GM23338 (cell line): ENCODE measurements at regions not wholly inside any gene's neighbourhood (a gene's known extent, or its start where the extent isn't known, plus 50 kb on each side); places are given as distances from the start of the nearest gene placed in this dataset.

ENCODE experiments used
- ATAC-seq: fragments of 200-7000 bp; cut with Tn5 transposase; 3 replicates; pipeline ENCODE4 v1.9.1; 2020
- DNase-seq: peaks from one replicate; pipeline ENCODE4 v3.0.0-alpha.2; 2015; ENCODE audit warnings: low spot score
- H2AFZ ChIP-seq: fragments of 200-600 bp; sonication (generic); 2 replicates; pipeline ENCODE4 v1.8.0; 2016; ENCODE audit warnings: antibody characterized with exemption, mild to moderate bottlenecking, moderate library complexity
- H3F3A ChIP-seq: fragments of 200-600 bp; sonication (generic); replicated peaks from 2 replicates; pipeline ENCODE4 v1.8.0; 2017; ENCODE audit warnings: antibody characterized with exemption, mixed run types, low read depth
- H3K27ac ChIP-seq: fragments of 200-600 bp; sonication (generic); 2 replicates; pipeline ENCODE4 v1.6.1; 2016; ENCODE audit warnings: low read depth
- H3K27me3 ChIP-seq: fragments of 200-600 bp; sonication (generic); 2 replicates; pipeline ENCODE4 v1.8.0; 2016; ENCODE audit warnings: mild to moderate bottlenecking, mixed run types, moderate library complexity; ENCODE audit not compliant: insufficient read depth
- H3K36me3 ChIP-seq: fragments of 200-600 bp; sonication (generic); 2 replicates; pipeline ENCODE4 v1.8.0; 2016; ENCODE audit warnings: mild to moderate bottlenecking; ENCODE audit not compliant: insufficient read depth
- H3K4me1 ChIP-seq: fragments of 200-600 bp; sonication (generic); 2 replicates; pipeline ENCODE4 v1.8.0; 2016; ENCODE audit warnings: mild to moderate bottlenecking, moderate library complexity; ENCODE audit not compliant: insufficient read depth
- H3K4me2 ChIP-seq: fragments of 200-600 bp; sonication (generic); 2 replicates; pipeline ENCODE4 v1.7.1; 2017; ENCODE audit warnings: mixed run types
- H3K4me3 ChIP-seq: fragments of 200-600 bp; sonication (generic); 2 replicates; pipeline ENCODE4 v1.6.1; 2016; ENCODE audit warnings: mixed run types
- H3K79me2 ChIP-seq: fragments of 200-600 bp; sonication (generic); replicated peaks from 2 replicates; pipeline ENCODE4 v1.8.0; 2017; ENCODE audit warnings: mild to moderate bottlenecking; ENCODE audit not compliant: insufficient read depth
- H3K9me2 ChIP-seq: fragments of 200-600 bp; sonication (generic); 2 replicates; pipeline ENCODE4 v1.8.0; 2017; ENCODE audit not compliant: insufficient read depth
- H4K20me1 ChIP-seq: fragments of 200-600 bp; sonication (generic); replicated peaks from 2 replicates; pipeline ENCODE4 v1.8.0; 2017; ENCODE audit warnings: mild to moderate bottlenecking; ENCODE audit not compliant: insufficient read depth
- H3K27ac Mint-ChIP-seq: 2 replicates; pipeline ENCODE4 v1.8.0; 2020; ENCODE audit warnings: inconsistent platforms, mild to moderate bottlenecking, moderate library complexity, mixed read lengths
- H3K27me3 Mint-ChIP-seq: 3 replicates; pipeline ENCODE4 v1.8.0; 2022; ENCODE audit warnings: low read depth, mild to moderate bottlenecking, moderate library complexity, mixed read lengths, inconsistent platforms; ENCODE audit not compliant: insufficient read depth, poor library complexity
- H3K36me3 Mint-ChIP-seq: 3 replicates; pipeline ENCODE4 v1.8.0; 2021; ENCODE audit warnings: low read depth, mild to moderate bottlenecking, inconsistent platforms, moderate library complexity, mixed read lengths
- H3K4me1 Mint-ChIP-seq: 3 replicates; pipeline ENCODE4 v1.8.0; 2020; ENCODE audit warnings: mild to moderate bottlenecking, inconsistent platforms, mixed read lengths
- H3K4me3 Mint-ChIP-seq: 3 replicates; pipeline ENCODE4 v1.8.0; 2021; ENCODE audit warnings: moderate library complexity, mild to moderate bottlenecking, inconsistent platforms, mixed read lengths
- H3K9me3 Mint-ChIP-seq: 3 replicates; pipeline ENCODE4 v1.8.0; 2020; ENCODE audit warnings: moderate library complexity, mild to moderate bottlenecking, inconsistent platforms, mixed read lengths
- CREB1 ChIP-seq: fragments of 250-450 bp; sonication (Bioruptor Pico); IDR thresholded peaks from 2 replicates; pipeline ENCODE4 v1.5.0; 2020; ENCODE audit warnings: low read depth, mild to moderate bottlenecking, moderate library complexity
- CTCF ChIP-seq, 2 experiments: fragments of 200-600 bp in 1 of 2; sonication (generic) in 1 of 2; conservative IDR thresholded peaks; 2 replicates each; pipeline versions ENCODE4 v1.5.1 to v1.6.1; 2016 to 2017; ENCODE audit warnings: antibody characterized with exemption in 2 of 2, low read depth in 2 of 2, mild to moderate bottlenecking in 2 of 2, moderate library complexity in 1 of 2
- EZH2 ChIP-seq: fragments of 200-600 bp; sonication (generic); IDR thresholded peaks from one replicate; pipeline ENCODE4 v1.8.0; 2017; ENCODE audit warnings: antibody characterized with exemption, mild to moderate bottlenecking, low read depth; ENCODE audit not compliant: unreplicated experiment
- EZH2phosphoT487 ChIP-seq: fragments of 200-600 bp; sonication (generic); IDR thresholded peaks from one replicate; pipeline ENCODE4 v1.8.1; 2018; ENCODE audit warnings: antibody characterized with exemption; ENCODE audit not compliant: unreplicated experiment
- JUNB ChIP-seq: IDR thresholded peaks from one replicate; pipeline ENCODE4 v1.6.1; 2016; ENCODE audit warnings: antibody characterized with exemption; ENCODE audit not compliant: unreplicated experiment
- NANOG ChIP-seq: IDR thresholded peaks from 2 replicates; pipeline ENCODE4 v1.6.1; 2016; ENCODE audit warnings: antibody characterized with exemption, borderline replicate concordance
- REST ChIP-seq: IDR thresholded peaks from one replicate; pipeline ENCODE4 v1.6.1; 2018; ENCODE audit warnings: antibody characterized with exemption; ENCODE audit not compliant: unreplicated experiment
- ZNF114 ChIP-seq: fragments of 250-450 bp; sonication (Bioruptor Pico); IDR thresholded peaks from 2 replicates; pipeline ENCODE4 v1.5.0; 2020; ENCODE audit warnings: mild to moderate bottlenecking, moderate library complexity
- ZNF331 ChIP-seq: fragments of 250-450 bp; sonication (Bioruptor Pico); IDR thresholded peaks from 2 replicates; pipeline ENCODE4 v1.5.0; 2020; ENCODE audit warnings: low read depth, mild to moderate bottlenecking, moderate library complexity
- ZNF462 ChIP-seq: fragments of 250-450 bp; sonication (Bioruptor Pico); IDR thresholded peaks from 2 replicates; pipeline ENCODE4 v1.5.0; 2020; ENCODE audit warnings: mild to moderate bottlenecking, moderate library complexity

GRCh38 chr18:78123926-78124797 is 855.5 kb upstream of the SALL3 start:
- Mint-ChIP-seq H3K36me3 (peaks cover 60% of the 10 kb centered on the region), H3K4me1 (no peaks in the 10 kb centered on the region), H3K27ac (no peak overlapping the region), H3K4me3 (no peak overlapping the region), H3K9me3 (peaks cover 98% of the 10 kb centered on the region), H3K27me3 (peaks cover 7% of the 10 kb centered on the region)
- Histone ChIP-seq H3K9me2 (no peaks in the 10 kb centered on the region), H4K20me1 (no peaks in the 10 kb centered on the region), H3K4me3 (no peak overlapping the region), H3K4me1 (no peaks in the 10 kb centered on the region), H3K27me3 (no peaks in the 10 kb centered on the region), H3K4me2 (no peak overlapping the region), H3K36me3 (peaks cover 4% of the 10 kb centered on the region; the same call in 1 of the 2 replicates), H3K27ac (no peak overlapping the region), H3F3A (peaks cover 7% of the 10 kb centered on the region; the same call in 1 of the 2 replicates), H3K79me2 (no peaks in the 10 kb centered on the region), H2AFZ (no peak overlapping the region)
- ATAC-seq (no peak), DNase-seq (no peak)
- TF ChIP-seq NANOG = no peak
- TF ChIP-seq JUNB = no peak
- no peak for TF ChIP-seq EZH2
- TF ChIP-seq CTCF (conservative IDR thresholded peaks at IDR 0.05; ENCODE audit: low read depth in 2 of 2) = no peak
- no peak for TF ChIP-seq REST
- no peak for TF ChIP-seq ZNF331
- no peak for TF ChIP-seq EZH2phosphoT487
- TF ChIP-seq CREB1 (CRISPR knock-in tag) = no peak
- TF ChIP-seq ZNF462 (CRISPR knock-in tag) = no peak
- TF ChIP-seq ZNF114 = no peak
